GM12874 (cell line): ENCODE measurements at regions not wholly inside any gene's neighbourhood (a gene's known extent, or its start where the extent isn't known, plus 50 kb on each side); places are given as distances from the start of the nearest gene placed in this dataset.

Source experiments
- TF ChIP-seq, protein P1 (sequence below): IDR thresholded peaks from 2 replicates; pipeline ENCODE4 v1.5.1; 2011; ENCODE audit warnings: low read depth, mild to moderate bottlenecking, control low read depth, low read length, moderate library complexity; ENCODE audit not compliant: insufficient read depth

DNA sequence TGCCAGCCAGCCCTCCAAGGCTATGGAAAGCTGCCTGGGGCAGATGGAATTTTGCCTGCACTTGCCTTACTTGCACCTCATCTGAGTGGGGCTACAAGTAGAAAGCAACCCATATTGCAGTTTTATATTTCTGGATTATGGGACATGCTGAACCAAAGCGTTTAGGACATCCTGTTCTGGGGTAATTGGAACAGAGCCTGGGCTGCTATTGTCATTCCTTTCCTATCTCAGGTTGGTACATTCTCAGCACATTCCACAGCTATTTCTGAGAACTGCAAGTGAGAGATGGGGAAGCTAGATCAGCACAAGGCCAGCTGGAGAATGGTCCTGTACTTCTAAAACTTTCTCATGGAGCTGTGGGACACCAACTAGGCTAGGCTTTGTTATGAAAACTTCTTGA is 713.8 kb downstream of the KCNT2 start:
- TF ChIP-seq, protein P1, sequence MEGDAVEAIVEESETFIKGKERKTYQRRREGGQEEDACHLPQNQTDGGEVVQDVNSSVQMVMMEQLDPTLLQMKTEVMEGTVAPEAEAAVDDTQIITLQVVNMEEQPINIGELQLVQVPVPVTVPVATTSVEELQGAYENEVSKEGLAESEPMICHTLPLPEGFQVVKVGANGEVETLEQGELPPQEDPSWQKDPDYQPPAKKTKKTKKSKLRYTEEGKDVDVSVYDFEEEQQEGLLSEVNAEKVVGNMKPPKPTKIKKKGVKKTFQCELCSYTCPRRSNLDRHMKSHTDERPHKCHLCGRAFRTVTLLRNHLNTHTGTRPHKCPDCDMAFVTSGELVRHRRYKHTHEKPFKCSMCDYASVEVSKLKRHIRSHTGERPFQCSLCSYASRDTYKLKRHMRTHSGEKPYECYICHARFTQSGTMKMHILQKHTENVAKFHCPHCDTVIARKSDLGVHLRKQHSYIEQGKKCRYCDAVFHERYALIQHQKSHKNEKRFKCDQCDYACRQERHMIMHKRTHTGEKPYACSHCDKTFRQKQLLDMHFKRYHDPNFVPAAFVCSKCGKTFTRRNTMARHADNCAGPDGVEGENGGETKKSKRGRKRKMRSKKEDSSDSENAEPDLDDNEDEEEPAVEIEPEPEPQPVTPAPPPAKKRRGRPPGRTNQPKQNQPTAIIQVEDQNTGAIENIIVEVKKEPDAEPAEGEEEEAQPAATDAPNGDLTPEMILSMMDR = no peak

DNA sequence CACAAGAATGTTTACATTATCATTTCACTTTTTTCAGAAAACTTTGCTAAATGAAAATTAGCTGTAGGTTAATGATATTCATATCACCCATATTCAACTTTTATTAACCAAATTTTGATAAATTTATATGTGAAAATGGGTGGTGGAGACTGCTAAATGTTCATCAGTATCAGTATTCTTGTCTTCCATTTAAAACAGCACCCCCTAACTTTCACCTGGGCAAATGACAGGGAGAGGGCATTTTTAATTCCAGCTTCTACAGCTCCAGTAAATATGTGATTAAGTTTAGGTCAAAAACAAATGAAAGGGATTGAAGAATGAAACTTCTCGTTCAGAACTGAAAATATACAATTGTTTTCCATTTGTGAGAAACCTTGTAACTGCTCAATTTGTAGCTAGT is 722.2 kb downstream of the KCNT2 start:
- TF ChIP-seq, protein P1 = no peak

DNA sequence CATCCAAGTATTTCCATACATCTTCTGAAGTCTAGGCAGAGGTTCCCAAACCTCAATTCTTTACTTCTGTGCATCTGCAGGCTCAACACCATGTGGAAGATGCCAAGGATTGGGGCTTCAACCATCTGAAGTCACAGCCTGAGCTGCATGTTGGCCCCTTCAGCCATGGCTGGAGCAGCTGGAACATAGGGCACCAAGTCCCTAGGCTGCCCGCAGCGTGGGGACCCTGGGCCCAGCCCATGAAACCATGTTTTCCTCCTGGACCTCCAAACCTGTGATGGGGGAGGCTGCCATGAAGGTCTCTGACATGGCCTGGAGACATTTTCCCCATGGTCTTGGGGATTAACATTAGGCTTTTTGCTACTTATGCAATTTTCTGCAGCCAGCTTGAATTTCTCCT is 729.8 kb downstream of the KCNT2 start:
- TF ChIP-seq, protein P1 = no peak

DNA sequence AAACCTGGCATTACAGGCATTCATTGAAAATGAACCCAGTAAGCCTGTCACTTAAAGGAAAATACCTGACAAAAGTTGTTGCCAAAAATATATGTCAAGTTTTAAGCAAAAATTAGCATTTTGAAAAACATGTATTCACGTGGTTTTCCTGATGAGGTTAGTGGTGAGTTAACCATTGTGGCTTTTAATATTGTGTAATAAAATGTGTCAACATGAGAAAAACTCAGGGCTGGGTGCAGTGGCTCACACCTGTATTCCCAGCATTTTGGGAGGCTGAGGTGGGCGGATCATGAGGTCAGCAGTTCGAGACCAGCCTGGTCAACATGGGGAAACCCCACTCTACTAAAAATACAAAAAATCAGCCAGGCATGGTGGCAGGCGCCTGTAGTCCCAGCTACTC is 731.4 kb downstream of the KCNT2 start:
- TF ChIP-seq, protein P1 = no peak

DNA sequence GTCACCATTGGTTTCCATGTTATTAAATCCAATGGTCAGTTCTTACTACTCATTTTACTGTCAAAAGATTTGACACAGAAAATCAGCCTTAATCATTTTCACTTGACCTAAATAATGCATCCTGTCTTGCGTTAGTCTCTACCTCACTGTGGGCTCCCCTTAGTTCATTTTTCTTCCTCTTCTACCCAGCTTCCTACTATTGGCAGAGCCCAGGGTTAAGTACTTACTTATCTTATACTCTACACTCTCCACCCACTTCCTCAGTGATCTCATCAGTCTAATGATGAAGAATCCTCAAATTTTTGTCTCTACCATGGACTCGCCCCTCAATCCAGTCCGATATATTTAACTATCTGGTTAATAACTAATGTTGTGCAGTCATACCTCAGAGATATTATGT is 735.9 kb downstream of the KCNT2 start:
- TF ChIP-seq, protein P1 = no peak

DNA sequence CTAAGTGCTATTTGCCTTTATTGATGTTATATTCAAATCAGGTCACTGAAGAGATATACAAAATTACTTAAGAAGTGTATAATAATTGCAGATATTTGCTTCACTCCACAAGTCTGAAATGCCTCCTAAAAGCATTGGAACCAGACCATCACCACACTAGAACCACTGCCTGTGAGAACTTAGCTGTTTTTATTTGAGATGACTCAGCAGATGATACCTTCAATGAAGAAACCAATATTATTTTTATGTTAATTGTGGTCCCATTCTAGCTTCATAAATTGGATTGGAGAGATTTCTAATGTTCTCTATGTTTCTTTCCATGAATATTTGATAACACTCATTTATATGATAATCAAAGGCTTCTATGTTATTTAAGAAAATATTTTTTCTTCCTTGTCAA is 740.6 kb downstream of the KCNT2 start:
- TF ChIP-seq, protein P1 = no peak

DNA sequence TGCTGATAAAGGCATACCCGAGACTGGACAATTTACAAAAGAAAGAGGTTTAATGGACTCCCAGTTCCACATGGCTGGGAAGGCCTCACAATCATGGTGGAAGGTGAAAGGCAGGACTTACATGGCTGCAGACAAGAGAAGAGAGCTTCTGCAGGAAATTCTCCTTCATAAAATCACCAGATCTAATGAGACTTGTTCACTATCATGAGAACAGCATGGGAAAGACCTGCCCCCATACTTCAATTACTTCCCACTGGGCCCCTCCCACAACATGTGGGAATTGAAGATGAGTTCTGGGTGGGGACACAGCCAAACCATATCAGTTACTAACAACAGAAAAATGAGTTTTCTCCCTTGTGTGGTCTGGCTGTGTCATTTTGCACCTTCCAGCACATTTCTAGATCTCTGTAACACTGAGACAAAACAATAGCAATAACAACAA is 741.4 kb downstream of the KCNT2 start:
- TF ChIP-seq, protein P1 = no peak
